Central memory CD8-positive, alpha-beta T cell (primary cell): ENCODE measurements at regions not wholly inside any gene's neighbourhood (a gene's known extent, or its start where the extent isn't known, plus 50 kb on each side); places are given as distances from the start of the nearest gene placed in this dataset.

Source experiments
- ATAC-seq: fragments of 150-1000 bp; cut with Tn5 transposase; replicated peaks from 2 replicates; pipeline ENCODE4 v1.10.0; 2022; ENCODE audit warnings: mild to moderate bottlenecking, moderate FRiP score, moderate number of reproducible peaks; ENCODE audit not compliant: poor library complexity, severe bottlenecking; ENCODE audit errors: extremely low read depth
- DNase-seq, 2 donors: peaks; one replicate each; pipeline ENCODE4 v3.0.0; 2021; ENCODE audit warnings: low spot score in 2 of 2
- H3K27ac Mint-ChIP-seq: one replicate; pipeline ENCODE4 v1.8.0; 2022; ENCODE audit warnings: low read depth, mild to moderate bottlenecking, moderate library complexity, mixed read lengths
- H3K27me3 Mint-ChIP-seq: one replicate; pipeline ENCODE4 v1.8.0; 2022; ENCODE audit warnings: mixed read lengths
- H3K36me3 Mint-ChIP-seq: one replicate; pipeline ENCODE4 v1.8.0; 2022; ENCODE audit warnings: mild to moderate bottlenecking, moderate library complexity, mixed read lengths; ENCODE audit not compliant: insufficient read depth
- H3K4me1 Mint-ChIP-seq: one replicate; pipeline ENCODE4 v1.8.0; 2022; ENCODE audit warnings: mixed read lengths
- H3K4me3 Mint-ChIP-seq: one replicate; pipeline ENCODE4 v1.8.0; 2022; ENCODE audit warnings: mild to moderate bottlenecking, moderate library complexity, mixed read lengths
- H3K9me3 Mint-ChIP-seq: one replicate; pipeline ENCODE4 v1.8.0; 2022; ENCODE audit warnings: mixed read lengths

DNA sequence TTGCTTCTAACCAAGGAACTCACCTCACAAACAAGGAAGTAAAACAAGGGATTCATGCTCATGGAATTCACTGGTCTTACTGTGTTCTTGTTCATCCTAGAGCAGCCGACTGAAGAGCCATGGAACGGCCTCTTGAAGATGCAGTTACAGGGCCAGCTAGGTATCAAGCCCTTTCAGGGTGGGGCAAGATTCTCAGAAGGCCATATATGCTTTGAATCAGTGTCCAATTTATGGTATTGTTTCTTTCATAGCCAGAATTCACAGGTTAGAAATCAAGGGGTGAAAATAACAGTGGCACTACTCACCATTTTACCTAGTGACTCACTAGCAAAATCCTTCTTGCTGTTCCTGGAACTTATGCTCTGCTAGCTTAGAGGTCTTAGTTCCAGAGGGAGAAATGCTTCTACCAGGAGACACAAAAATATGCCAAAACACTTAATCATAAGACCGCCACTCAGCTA, 159.5 kb upstream of the CDH10 start:
- ATAC-seq (no peak), DNase-seq (no peak)
- H3K4me1 Mint-ChIP-seq: no peaks in the 10 kb centered on the region
- no peak overlapping the region for H3K27ac Mint-ChIP-seq
- no peak overlapping the region for H3K4me3 Mint-ChIP-seq
- no peaks in the 10 kb centered on the region for H3K27me3 Mint-ChIP-seq
- peaks cover 24% of the 10 kb centered on the region for H3K9me3 Mint-ChIP-seq
- H3K36me3 Mint-ChIP-seq: no peaks in the 10 kb centered on the region

- no peak for DNase-seq
- no peaks in the 10 kb centered on the region for H3K4me1 Mint-ChIP-seq
- no peaks in the 10 kb centered on the region for H3K36me3 Mint-ChIP-seq
- H3K27ac Mint-ChIP-seq: no peak overlapping the region
- H3K27me3 Mint-ChIP-seq: no peaks in the 10 kb centered on the region
- no peak overlapping the region for H3K4me3 Mint-ChIP-seq
- H3K9me3 Mint-ChIP-seq: peaks cover 48% of the 10 kb centered on the region
- no peak for ATAC-seq
Observed at GRCh38 chr5:24791326-24791725, 146.5 kb upstream of the CDH10 start.

DNA sequence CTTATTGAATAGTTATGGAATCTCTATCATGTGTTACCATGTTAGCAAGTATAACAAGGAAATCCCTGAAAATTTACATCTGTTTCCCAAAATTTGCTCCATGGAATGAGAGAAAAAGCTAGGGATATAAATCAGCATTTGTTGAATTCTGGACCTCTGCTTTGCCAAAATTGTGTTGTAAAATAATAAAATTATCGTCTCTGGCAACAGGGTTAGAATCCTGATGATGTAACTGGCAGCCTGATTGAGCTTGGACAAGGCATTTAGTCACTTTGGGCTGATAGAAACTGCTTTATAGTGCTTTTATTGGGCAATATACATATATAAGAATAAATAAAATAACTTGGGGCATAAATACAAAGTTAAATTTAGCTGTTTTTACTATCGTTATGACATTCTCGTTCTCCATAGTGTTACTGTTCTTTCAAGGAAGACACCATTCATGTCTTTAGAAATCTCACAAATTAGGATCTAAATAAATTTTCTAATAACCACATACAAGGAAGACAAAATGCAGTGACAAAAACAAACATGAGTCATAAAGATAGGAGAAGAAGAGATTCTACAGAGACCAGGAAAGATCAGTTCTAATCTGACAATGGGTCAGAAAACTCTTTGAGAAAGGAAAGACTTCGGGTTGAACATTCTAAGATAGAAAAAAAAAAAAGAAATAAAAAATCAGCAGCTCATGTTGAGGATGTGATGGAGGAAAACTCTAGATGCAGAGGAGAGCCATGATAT, 145.0 kb upstream of the CDH10 start:
- no peak for DNase-seq
- Mint-ChIP-seq H3K27me3 (no peaks in the 10 kb centered on the region), H3K4me3 (no peak overlapping the region), H3K36me3 (no peaks in the 10 kb centered on the region), H3K27ac (no peak overlapping the region), H3K9me3 (peaks cover 47% of the 10 kb centered on the region), H3K4me1 (no peaks in the 10 kb centered on the region)
- no peak for ATAC-seq

DNA sequence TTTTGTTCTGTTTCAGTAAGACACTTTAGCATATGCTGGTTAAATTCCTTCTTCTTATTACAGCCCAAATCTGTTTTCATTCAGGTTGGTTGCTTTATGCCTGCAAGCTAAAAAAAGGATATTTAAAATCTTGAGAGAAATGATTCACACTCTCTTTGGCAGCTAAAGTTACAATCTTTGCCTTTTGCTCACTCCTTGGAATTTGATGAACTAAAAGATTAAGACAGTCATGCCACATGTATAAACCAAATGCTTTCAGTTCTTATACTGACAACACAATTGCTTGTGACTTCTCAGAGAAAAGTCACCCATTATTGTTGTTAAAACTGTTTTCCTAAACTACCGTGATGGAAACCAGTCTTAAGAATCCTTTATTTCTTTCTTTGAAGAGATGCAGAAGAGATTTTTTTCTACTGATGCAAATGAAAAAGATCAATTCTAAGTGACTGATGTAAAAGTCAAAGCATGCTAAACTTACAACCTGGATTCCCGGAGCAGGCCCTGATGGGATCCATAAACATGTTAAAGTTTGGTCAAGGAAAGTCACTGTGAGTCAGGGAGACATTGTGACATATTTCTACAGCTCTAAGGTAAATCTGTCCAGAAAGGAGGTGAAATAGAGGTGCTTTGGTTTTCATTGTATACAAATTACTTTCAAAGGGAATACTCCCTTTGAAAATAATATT, 144.2 kb upstream of the CDH10 start:
- Mint-ChIP-seq H3K27ac (no peak overlapping the region), H3K4me3 (no peak overlapping the region), H3K36me3 (no peaks in the 10 kb centered on the region), H3K27me3 (no peaks in the 10 kb centered on the region), H3K4me1 (no peaks in the 10 kb centered on the region), H3K9me3 (peaks cover 47% of the 10 kb centered on the region)
- DNase-seq: no peak
- no peak for ATAC-seq

DNA sequence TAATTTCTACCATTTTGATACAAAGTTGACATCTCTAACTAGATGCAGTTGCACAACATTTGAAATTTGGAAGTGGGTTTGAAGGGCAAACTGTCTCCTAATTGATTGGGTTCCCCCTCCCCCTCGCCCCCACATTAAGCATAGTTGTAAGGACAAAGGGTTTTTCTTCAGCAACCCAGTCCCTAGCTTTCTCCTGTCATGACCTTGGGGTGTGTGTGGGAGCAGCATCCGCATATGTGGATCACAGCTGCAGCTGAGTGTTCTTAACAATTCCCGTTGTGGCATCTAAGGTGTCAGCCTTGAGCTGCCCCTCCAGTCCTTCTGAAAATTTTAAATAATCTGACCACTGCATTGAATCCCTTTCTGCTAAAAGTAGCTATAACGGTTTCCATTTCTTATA, 141.3 kb upstream of the CDH10 start:
- Mint-ChIP-seq H3K27ac (no peak overlapping the region), H3K4me1 (no peaks in the 10 kb centered on the region), H3K27me3 (no peaks in the 10 kb centered on the region), H3K4me3 (no peak overlapping the region), H3K9me3 (peaks cover 31% of the 10 kb centered on the region), H3K36me3 (no peaks in the 10 kb centered on the region)
- DNase-seq (no peak), ATAC-seq (no peak)

DNA sequence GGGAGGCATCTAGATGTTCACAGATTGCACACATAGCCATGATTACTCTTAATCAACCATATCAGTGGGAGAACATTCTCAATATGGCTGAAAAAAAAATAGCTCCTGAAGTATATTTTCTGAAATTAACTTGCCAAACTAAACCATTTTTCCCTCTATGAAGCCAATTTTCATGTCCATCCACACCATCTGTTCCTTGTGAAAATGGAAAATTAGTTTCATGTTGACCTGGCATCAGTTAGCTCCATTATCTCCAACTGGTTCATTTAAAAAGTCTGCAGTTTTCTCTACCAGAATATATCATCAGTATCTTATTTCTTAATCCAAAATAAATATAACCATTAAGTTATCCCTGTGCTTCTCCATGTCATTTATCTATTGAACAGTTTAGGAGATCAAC, 138.8 kb upstream of the CDH10 start:
- ATAC-seq: no peak
- no peak for DNase-seq
- Mint-ChIP-seq H3K27me3 (no peaks in the 10 kb centered on the region), H3K27ac (no peak overlapping the region), H3K36me3 (no peaks in the 10 kb centered on the region), H3K9me3 (peaks cover 29% of the 10 kb centered on the region), H3K4me3 (no peak overlapping the region), H3K4me1 (no peaks in the 10 kb centered on the region)

DNA sequence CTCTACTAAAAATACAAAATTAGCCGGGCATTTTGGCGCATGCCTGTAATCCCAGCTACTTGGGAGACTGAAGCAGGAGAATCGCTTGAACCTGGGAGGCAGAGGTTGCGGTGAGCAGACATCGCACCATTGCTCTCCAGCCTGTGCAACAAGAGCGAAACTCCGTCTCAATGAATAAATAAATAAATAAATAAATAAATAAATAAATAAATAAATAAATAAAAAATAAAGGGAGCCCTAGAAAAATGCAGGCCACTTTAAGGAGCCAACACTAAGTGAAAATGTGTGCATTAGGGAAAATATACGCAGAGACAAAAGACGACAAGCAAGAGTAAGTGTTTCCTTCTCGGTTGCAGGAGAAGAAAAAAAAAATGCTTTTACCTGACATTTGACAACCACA, 132.6 kb upstream of the CDH10 start:
- peaks cover 35% of the 10 kb centered on the region for H3K9me3 Mint-ChIP-seq
- ATAC-seq: no peak
- DNase-seq: no peak
- no peak overlapping the region for H3K27ac Mint-ChIP-seq
- no peaks in the 10 kb centered on the region for H3K4me1 Mint-ChIP-seq
- H3K36me3 Mint-ChIP-seq: no peaks in the 10 kb centered on the region
- no peak overlapping the region for H3K4me3 Mint-ChIP-seq
- no peaks in the 10 kb centered on the region for H3K27me3 Mint-ChIP-seq

DNA sequence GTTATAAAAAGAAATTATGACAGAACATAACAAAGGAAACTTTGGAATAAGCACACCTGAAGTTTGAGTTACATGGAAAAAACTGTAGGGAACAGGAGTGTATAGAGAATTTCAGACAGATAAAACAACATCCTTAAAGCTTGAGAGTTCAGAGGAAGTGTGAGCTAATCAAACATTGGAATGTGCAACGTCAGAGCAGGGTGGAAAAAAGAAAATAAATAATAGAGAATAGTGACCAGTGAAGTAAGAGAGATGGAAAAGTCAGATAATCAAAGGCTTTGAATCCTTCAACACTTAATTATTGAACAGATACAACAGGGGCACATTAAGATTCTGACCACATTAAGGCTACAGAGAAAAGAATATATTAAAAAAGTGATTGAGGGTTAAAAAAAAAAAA, 128.5 kb upstream of the CDH10 start:
- Mint-ChIP-seq H3K4me3 (no peak overlapping the region), H3K36me3 (no peaks in the 10 kb centered on the region), H3K27me3 (no peaks in the 10 kb centered on the region), H3K27ac (no peak overlapping the region), H3K9me3 (peaks cover 31% of the 10 kb centered on the region), H3K4me1 (no peaks in the 10 kb centered on the region)
- no peak for ATAC-seq
- DNase-seq: no peak

DNA sequence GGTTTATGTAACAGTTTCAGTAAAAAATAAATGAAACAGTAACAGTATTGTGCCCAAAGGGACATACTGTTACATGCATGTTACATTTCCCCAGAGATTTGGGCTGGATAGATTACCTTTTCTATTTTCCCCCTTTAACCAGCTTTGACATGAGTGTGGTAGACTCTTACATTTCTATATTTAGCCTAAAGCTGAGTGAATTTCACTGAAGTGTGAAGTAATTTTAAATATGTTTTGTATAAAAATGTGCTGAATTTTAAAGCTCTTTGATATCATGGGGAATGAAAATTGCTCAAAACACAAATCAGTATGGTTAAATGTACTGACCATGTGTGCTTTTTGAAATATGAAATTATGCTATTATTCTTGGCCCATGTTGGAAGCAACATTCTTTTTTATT, 122.3 kb upstream of the CDH10 start:
- Mint-ChIP-seq H3K4me1 (no peaks in the 10 kb centered on the region), H3K4me3 (no peak overlapping the region), H3K27ac (no peak overlapping the region), H3K36me3 (no peaks in the 10 kb centered on the region), H3K9me3 (peaks cover 26% of the 10 kb centered on the region), H3K27me3 (no peaks in the 10 kb centered on the region)
- ATAC-seq (no peak), DNase-seq (no peak)

DNA sequence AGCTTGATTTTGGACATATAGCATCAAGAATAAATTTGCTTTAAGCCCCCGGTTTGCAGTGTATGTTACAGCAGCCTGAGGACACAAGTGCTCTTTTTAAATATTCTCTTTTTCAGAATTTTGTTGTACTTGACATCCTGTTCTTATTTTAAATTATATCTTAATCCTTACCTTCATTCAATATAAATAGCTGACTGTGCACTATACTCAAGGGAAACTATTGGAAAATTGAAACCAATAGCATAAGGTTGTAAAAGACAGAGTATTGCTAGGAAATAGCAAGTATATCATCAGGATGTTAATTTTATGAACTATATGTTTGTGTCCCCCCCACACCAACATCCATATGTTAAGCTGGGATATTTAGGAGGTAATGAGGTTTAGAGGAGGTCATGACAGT, 120.4 kb upstream of the CDH10 start:
- Mint-ChIP-seq H3K9me3 (peaks cover 26% of the 10 kb centered on the region), H3K27me3 (no peaks in the 10 kb centered on the region), H3K4me1 (no peaks in the 10 kb centered on the region), H3K4me3 (no peak overlapping the region), H3K36me3 (no peaks in the 10 kb centered on the region), H3K27ac (no peak overlapping the region)
- DNase-seq (no peak), ATAC-seq (no peak)

GRCh38 chr5:24750355-24750754, 105.6 kb upstream of the CDH10 start:
- peaks cover 26% of the 10 kb centered on the region for H3K9me3 Mint-ChIP-seq
- ATAC-seq (no peak), DNase-seq (no peak)
- H3K4me1 Mint-ChIP-seq: no peaks in the 10 kb centered on the region
- no peaks in the 10 kb centered on the region for H3K27me3 Mint-ChIP-seq
- H3K4me3 Mint-ChIP-seq: no peak overlapping the region
- no peak overlapping the region for H3K27ac Mint-ChIP-seq
- peaks cover 3% of the 10 kb centered on the region for H3K36me3 Mint-ChIP-seq

DNA sequence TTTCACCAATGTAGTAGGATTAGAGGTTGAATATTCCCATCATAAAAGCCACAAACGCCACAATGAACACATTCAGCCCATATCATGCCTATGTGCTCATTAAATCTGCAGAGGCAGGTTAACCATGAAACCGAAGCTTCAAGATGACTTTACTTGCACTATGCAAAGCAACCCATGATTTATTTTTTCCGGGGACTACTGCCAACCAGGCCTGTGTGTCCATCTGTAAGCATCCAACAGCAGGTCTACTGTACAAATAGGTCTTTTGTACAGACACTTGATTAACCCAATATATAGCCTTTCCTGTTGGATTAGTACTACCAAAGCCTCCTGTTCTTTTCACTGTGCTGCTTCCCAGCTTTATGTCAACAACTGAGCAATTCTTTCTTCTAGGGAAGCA, 104.9 kb upstream of the CDH10 start:
- H3K27me3 Mint-ChIP-seq: no peaks in the 10 kb centered on the region
- ATAC-seq (no peak), DNase-seq (no peak)
- peaks cover 26% of the 10 kb centered on the region for H3K9me3 Mint-ChIP-seq
- no peak overlapping the region for H3K4me3 Mint-ChIP-seq
- peaks cover 3% of the 10 kb centered on the region for H3K36me3 Mint-ChIP-seq
- no peak overlapping the region for H3K27ac Mint-ChIP-seq
- no peaks in the 10 kb centered on the region for H3K4me1 Mint-ChIP-seq

DNA sequence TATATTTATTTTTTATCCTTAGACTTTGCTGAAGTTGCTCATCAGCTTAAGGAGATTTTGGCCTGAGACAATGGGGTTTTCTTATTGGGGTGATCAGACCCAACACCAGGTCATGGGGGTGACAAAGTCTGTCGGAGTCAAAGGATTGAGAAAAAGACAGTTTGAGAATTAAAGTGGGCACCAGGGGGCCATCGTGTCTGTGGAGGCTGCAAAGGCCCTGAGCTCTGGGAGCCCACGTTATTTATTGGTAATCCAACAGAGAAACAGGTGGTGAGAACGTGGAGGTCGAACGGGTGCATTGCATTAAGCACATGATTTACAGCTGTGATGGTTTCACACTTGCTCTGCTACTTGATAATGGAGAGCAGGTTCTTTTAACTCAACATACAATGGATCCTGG, 102.5 kb upstream of the CDH10 start:
- Mint-ChIP-seq H3K27me3 (no peaks in the 10 kb centered on the region), H3K4me3 (no peak overlapping the region), H3K4me1 (no peaks in the 10 kb centered on the region), H3K36me3 (peaks cover 3% of the 10 kb centered on the region), H3K9me3 (peaks cover 12% of the 10 kb centered on the region), H3K27ac (no peak overlapping the region)
- ATAC-seq (no peak), DNase-seq (no peak)
